Muscle of back (tissue), 3 donors: ENCODE measurements at regions not wholly inside any gene's neighbourhood (a gene's known extent, or its start where the extent isn't known, plus 50 kb on each side); places are given as distances from the start of the nearest gene placed in this dataset.
"Not testable (repeated sequence)": the region's sequence is repeated elsewhere in the genome, so short reads cannot be mapped to it uniquely, and the experiment has no call there.

Source experiments
- DNase-seq, 3 donors: peaks; one replicate each; pipeline versions ENCODE4 v3.0.0 to v3.0.0-alpha.2; 2013

GRCh38 chr6:156601152-156602065 lies 175.8 kb upstream of the ARID1B start:
- DNase-seq = no peak

GRCh38 chr6:156600678-156601077 lies 176.5 kb upstream of the ARID1B start:
- no peak for DNase-seq

DNA sequence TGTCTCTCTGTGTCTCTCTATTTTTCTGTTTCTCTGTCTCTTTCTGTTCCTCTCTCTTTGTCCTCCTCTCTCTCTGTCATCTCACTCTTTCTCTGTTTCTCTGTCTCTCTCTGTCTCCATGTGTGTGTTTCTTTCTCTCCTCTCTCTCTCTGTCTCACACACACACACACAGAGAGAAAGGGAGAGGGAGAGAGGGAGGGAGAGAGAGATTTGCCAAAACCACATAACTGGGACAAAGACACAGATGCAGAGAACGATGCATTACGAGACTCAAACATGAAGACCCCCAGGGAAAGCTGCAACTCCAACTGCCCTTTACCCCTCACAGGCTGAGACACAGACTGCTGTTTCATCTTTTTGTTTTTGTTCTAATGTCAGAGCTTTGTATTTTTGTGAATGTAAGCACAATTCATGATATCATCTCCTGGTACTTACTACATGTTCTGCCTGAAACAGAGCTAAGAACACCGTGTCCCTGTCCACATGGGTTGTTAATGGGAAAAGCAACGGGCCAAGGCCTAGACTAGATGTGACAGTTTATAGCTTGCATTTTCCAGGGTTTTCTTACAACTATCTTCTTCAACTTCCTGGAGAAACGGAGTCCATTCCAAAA lies 177.1 kb upstream of the ARID1B start:
- DNase-seq = peak in 2 of 3 donors; percentile 38 to 78

GRCh38 chr6:156599366-156599765 lies 177.8 kb upstream of the ARID1B start:
- DNase-seq = peak in 1 of 3 donors; percentile 59

DNA sequence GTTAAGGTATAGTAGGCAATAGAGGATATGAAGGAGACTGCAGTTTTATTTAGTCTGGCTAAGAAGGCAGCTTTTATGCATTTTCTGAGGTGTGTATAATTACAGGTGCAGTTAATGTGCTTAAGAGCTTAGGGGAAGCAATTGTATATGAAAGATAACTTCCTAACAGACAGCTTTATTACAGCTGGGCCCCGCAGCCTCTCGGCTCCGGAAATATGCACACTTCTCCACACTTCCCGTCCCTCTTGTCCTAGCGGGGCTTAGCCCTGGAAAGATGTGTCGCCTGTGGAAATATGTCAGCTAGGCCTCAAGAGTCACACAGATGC lies 178.4 kb upstream of the ARID1B start:
- peak in 1 of 3 donors; percentile 26 for DNase-seq

DNA sequence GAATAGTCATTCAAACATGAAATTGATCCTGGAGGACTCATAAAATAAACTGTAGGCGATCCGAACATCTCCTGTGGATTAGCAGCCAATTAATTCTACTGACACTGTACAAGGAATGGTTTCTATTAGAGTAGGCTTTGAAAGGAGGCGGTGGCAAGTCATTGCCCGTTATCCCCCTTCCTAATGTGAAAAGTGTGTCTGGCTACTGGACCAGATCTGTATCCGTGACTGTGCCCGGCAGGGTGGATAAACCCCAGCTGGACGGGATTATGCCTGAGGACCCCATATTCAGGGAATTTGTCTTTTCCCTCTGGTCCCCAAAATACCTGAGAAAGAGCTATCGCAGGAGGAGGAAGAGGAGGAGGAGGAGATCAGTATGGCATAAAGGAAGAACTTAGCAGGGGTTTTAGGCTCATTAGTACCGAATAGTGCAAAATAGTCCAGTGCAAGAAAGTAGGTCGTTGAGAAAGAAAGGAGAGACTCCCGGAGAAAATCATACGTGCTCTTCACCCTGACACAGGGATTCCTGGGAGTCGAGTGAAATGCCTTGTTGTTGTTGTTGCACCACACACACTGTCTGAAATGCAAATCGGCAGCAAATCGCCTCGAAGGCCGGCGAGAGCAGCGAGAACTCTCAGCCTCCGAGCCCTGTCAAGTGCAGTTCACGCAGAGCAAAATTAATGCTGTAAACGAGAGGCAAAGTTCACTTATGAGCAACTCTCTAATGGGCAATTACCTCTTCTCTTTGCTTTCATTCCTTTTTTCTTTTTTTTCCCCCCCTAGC lies 178.9 kb upstream of the ARID1B start:
- peak in 1 of 3 donors; percentile 22 for DNase-seq

DNA sequence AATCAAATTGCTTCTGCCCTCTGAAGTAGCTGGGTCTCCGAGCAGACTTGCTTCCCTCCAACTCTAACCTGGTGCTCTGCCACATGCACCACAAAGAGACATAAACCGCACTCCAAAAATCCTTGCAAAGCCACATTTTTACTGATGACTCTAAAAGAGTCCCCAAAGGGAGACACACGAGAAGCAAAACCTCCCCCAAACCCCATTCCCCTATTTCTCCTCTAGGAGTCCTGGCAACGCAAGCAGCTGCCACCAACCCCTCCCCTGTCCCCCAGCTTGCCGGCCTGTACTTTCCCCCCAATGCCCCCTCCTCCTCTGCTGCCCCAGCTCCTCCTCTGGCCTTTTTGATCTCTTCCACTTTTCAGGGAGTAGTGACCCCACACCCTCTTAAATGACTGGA lies 180.1 kb upstream of the ARID1B start:
- DNase-seq = no peak

DNA sequence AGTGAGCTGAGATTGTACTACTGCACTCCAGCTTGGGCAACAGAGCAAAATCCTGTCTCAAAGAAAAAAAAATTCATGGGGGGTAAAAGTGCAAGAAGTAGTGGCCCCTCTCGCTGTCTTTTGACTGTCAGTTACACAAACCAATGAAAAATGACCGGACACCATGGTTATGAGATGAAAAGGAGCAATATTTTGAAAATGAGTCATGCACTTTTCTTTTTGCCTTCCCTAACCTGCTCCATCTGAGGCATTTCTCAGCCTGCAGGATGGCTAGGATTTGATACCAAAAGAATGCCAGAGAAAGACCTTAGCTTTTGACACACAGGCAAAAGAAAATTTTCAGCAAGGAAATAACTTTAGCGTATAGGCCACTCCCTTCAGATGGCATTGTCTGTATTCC lies 181.7 kb upstream of the ARID1B start:
- DNase-seq = no peak

DNA sequence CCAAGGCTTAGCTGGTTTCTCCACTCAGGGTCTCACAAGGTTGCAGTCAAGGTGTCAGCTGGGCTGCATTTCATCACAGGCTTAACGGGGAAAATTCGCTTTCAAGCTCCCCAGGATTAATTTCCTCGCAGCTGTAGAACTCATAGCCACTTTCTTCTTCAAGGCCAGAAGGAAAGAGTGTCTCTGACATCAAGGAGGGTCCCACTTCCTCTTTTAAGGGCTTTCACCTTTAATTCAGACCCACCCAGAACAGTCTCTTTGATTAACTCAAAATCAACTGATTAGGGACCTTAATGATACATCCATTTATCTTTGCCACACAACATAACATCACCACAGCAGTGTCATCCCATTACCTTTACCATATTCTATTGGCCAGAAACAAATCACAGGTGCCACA lies 183.3 kb upstream of the ARID1B start:
- no peak for DNase-seq

- DNase-seq = no peak
Measured at GRCh38 chr6:156593127-156593526, 184.1 kb upstream of the ARID1B start.

DNA sequence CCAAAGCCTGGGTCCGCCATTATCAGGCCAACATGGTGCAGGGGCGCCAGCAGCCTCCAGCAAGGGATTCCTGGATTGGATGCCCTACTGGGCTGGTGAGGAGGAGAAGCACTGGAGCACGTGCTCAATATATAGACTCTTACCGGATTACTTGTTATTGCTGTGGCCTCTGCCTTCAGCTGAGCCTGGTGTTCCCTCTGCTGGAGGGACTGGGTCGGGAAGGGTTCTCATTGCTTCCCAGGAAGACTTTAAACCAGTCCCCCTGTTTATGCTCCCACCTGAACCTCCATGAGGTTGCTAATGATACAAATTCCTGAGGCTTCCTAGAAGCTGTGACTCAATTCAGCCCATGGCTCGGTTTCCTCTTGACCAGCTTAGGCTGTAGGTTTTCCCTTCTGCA lies 186.7 kb upstream of the ARID1B start:
- DNase-seq = no peak

DNA sequence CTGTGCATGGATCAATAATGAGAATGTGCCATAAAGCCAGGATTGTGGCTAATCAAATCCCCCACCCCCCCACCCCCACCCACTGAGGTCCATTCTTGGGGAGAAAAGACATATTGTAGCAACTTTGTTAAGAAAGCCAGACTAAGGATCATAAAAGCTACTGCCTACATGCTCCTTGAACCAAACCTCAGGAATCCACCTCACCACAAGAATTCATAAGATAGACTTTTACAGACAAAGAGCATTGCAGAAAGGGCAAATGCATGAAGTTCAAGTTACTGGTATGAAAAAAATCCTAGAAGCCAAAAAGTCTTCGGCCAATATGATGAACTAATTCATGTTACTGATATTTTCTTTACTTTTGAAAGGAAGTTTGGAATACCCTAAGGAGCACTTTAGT lies 187.9 kb upstream of the ARID1B start:
- DNase-seq = peak in 1 of 3 donors; percentile 28

GRCh38 chr6:156587751-156588301 lies 189.4 kb upstream of the ARID1B start:
- no peak for DNase-seq

DNA sequence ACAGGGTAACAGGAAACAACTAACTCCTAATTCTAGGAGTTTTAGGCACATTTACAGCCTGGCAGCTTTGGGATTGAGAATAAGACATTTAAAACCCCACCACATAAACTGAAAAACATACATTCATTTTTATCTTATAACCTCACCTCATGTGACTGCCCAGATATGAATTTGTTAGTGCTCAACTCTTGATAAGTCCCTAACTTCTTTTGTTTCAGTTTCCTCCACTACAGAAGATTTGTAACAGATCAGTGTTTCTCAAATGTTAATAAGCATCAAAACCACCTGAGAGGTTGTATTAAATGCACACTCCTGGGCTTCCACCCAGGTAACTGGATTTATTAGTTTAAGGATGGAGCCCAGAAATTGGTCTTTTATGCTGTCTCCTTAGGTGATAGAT lies 190.1 kb upstream of the ARID1B start:
- DNase-seq = no peak

GRCh38 chr6:156585859-156586258 lies 191.3 kb upstream of the ARID1B start:
- DNase-seq = no peak

- not testable (repeated sequence) for DNase-seq
Measured at GRCh38 chr6:156584121-156584520, 193.1 kb upstream of the ARID1B start.

DNA sequence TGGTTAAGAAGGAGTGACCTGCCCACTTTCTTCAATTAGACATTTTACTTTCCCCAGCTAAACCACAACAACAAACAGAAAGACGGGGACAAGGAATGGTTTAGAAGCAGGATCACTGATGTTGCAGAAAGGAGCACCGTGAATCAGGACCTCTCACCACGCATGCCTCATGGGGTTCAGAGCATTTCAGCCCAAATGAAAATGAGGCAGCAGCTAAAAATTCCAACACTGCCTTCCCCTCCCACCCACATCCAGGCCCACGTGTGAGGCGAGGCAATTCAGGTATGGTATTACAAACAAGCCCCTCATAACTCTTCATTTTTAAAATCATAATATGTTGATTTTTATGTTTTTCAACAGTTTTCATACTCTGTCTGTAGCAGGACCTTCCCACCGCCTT lies 194.1 kb upstream of the ARID1B start:
- DNase-seq = no peak

- DNase-seq = no peak
Measured at GRCh38 chr6:156582509-156582992, 194.6 kb upstream of the ARID1B start.

DNA sequence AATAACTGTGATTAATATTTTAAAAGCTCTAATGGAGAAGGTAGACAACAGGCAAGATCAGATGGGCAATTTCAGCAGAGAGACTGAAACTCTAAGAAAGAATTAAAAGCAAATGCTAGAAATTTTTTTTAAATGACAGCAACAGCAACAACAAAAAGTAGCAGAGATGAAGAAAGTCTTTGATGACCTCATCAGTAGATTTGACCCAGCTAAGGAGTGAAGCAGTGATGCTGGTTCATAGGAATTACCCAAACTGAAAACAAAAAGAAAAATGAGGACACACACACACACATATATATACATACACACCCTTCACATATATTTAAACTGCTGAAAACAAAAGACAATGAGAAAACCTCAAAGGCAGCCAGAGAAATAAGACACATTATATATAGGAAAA lies 197.6 kb upstream of the ARID1B start:
- no peak for DNase-seq

DNA sequence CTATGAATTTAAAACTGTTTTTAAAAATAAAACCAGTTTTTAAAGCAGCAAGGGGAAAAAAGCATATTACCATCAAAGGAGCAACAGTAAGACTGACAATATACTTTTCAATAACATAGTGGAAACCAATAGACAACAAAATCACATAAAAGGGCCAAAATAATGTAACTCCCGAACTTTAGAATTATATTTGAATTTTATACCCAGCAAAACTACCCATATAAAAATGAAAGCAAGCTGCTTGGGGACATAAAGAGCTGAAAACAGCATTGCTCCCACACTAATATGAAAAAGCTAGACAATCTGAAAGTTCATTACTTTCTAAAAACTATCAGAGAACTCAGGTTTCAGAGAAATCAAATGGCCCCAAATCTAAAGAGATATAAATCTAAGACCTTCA lies 199.4 kb upstream of the ARID1B start:
- no peak for DNase-seq

- DNase-seq = no peak
Measured at GRCh38 chr6:156575361-156575760, 201.8 kb upstream of the ARID1B start.

DNA sequence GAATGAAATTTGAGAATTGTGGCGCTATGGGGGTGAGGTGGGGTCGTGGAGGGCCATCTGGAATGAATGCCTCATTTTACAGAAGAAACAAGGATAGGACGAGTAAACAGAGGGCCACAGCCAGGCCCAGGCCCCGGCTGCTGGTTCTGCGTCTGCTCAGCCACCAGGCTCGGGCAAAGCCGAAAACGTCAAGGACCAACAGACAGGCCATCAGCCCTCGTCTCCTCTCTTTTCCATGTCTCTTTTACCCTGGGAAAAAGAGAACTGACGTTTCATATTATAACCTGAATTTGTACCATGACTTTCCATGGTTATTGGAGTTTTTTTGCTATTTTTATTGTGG lies 212.4 kb upstream of the ARID1B start:
- DNase-seq = no peak
